Psoas muscle (tissue), 7 donors: ENCODE measurements at regions not wholly inside any gene's neighbourhood (a gene's known extent, or its start where the extent isn't known, plus 50 kb on each side); places are given as distances from the start of the nearest gene placed in this dataset.

Experiments used
- ATAC-seq, 4 donors: fragments of 200-7000 bp; cut with Tn5 transposase; one replicate each; pipeline ENCODE4 v1.9.1; 2020; ENCODE audit warnings: moderate library complexity in 3 of 4, mild to moderate bottlenecking in 2 of 4
- DNase-seq, 2 donors: peaks; one replicate each; pipeline ENCODE4 v3.0.0-alpha.2; 2020
- H3K27ac ChIP-seq: fragments of 200-600 bp; one replicate; pipeline ENCODE4 v1.8.0; 2022
- H3K27me3 ChIP-seq, 3 donors: fragments of 200-600 bp in 1 of 3; one replicate each; pipeline versions ENCODE4 v1.6.1 to v1.8.0; 2013 to 2022; ENCODE audit warnings: low read length in 2 of 3, mild to moderate bottlenecking in 2 of 3, moderate library complexity in 1 of 3; ENCODE audit not compliant: insufficient read depth in 3 of 3
- H3K36me3 ChIP-seq, 2 donors: fragments of 200-600 bp in 1 of 2; one replicate each; pipeline versions ENCODE4 v1.6.1 to v1.8.0; 2013 to 2022; ENCODE audit warnings: low read depth in 1 of 2, mild to moderate bottlenecking in 1 of 2, moderate library complexity in 1 of 2; ENCODE audit not compliant: insufficient read depth in 1 of 2
- H3K4me1 ChIP-seq: fragments of 200-600 bp; one replicate; pipeline ENCODE4 v1.8.0; 2022
- H3K4me3 ChIP-seq: fragments of 200-600 bp; one replicate; pipeline ENCODE4 v1.8.0; 2022; ENCODE audit warnings: mild to moderate bottlenecking
- H3K9me3 ChIP-seq: fragments of 200-600 bp; one replicate; pipeline ENCODE4 v1.8.0; 2022
- CTCF ChIP-seq: fragments of 200-600 bp; IDR thresholded peaks from one replicate; pipeline ENCODE4 v1.8.0; 2022; ENCODE audit warnings: antibody characterized with exemption
- WGBS, 3 donors: extraction: QIAGEN DNeasy Blood & Tissue Kit; methylation state at CpG; one replicate each; pipeline versions ENCODE4 v1.1.6 to v1.1.7; 2013; 5-methylcytosine and 5-hydroxymethylcytosine counted together
- intact Hi-C, 2 donors: fragments of 100-400 bp; cut with DNase I; formaldehyde crosslinking; loops; one replicate each; pipeline versions ENCODE4 v1.11.0 to v1.14.2; 2022
- donor health status: healthy with polysubstance abuse.
- donor health status: DM: no; HTN: no; CAD: no; lungs with moderate emphysema.
- donor health status: Bipolar disorder and iron deficiency.
- donor health status: healthy.
- donor health status: DM: yes; HTN: yes; CAD: no.
- donor health status: DM: no; HTN: no; CAD: no.
- donor health status: DM: yes; HTN: yes; CAD: no.

GRCh38 chr2:149799013-149799705 is 211.6 kb upstream of the MMADHC start:
- WGBS, 3 donors: 22 to 33% (median 24%) methylated on average over 6 of the region's 6 CpGs
- intact Hi-C loops: loop anchor here in 1 of 2 donors (2.0 to 10.0 kb wide), 2 partner anchors 688 to 1446 kb away; partner anchors contain the start of gene RND3
- peaks cover 0 to 3% (median 0%) of the 10 kb centered on the region in 3 donors for H3K27me3 ChIP-seq
- peak; percentile 43 for TF ChIP-seq CTCF
- H3K9me3 ChIP-seq: no peaks in the 10 kb centered on the region
- H3K4me3 ChIP-seq: no peak overlapping the region
- DNase-seq (no peak), ATAC-seq (peak in 3 of 4 donors; percentile 30 to 64 (median 54))
- no peaks in the 10 kb centered on the region for H3K4me1 ChIP-seq
- no peaks in the 10 kb centered on the region for H3K36me3 ChIP-seq
- no peak overlapping the region for H3K27ac ChIP-seq

GRCh38 chr2:149797030-149797429 is 209.5 kb upstream of the MMADHC start:
- no peak overlapping the region for H3K27ac ChIP-seq
- TF ChIP-seq CTCF: no peak
- H3K4me3 ChIP-seq: no peak overlapping the region
- peaks cover 0 to 3% (median 0%) of the 10 kb centered on the region in 3 donors for H3K27me3 ChIP-seq
- no peaks in the 10 kb centered on the region for H3K9me3 ChIP-seq
- H3K36me3 ChIP-seq: no peaks in the 10 kb centered on the region
- no peaks in the 10 kb centered on the region for H3K4me1 ChIP-seq
- ATAC-seq: no peak
- intact Hi-C loops: loop anchor here in 1 of 2 donors (10.0 kb wide), 1 partner anchor 1448 kb away; no protein-coding TSS in a partner anchor
- no peak for DNase-seq
- 71 to 76% (median 71%) methylated on average over 1 of the region's 1 CpG for WGBS, 3 donors

- H3K9me3 ChIP-seq: no peaks in the 10 kb centered on the region
- TF ChIP-seq CTCF: no peak
- no peaks in the 10 kb centered on the region for H3K27me3 ChIP-seq
- H3K27ac ChIP-seq: no peak overlapping the region
- no peak overlapping the region for H3K4me3 ChIP-seq
- no peaks in the 10 kb centered on the region for H3K36me3 ChIP-seq
- DNase-seq (no peak), ATAC-seq (no peak)
- intact Hi-C loops: no loop called here
- no peaks in the 10 kb centered on the region for H3K4me1 ChIP-seq
- 86 to 96% (median 95%) methylated on average over 3 of the region's 3 CpGs for WGBS, 3 donors
Observed at GRCh38 chr2:149789549-149789948, 202.0 kb upstream of the MMADHC start.

GRCh38 chr2:149787206-149787605 is 199.6 kb upstream of the MMADHC start:
- Histone ChIP-seq H3K36me3 (no peaks in the 10 kb centered on the region), H3K4me1 (peaks cover 6% of the 10 kb centered on the region), H3K9me3 (no peaks in the 10 kb centered on the region), H3K27me3 (no peaks in the 10 kb centered on the region), H3K27ac (no peak overlapping the region), H3K4me3 (no peak overlapping the region)
- TF ChIP-seq CTCF: no peak
- ATAC-seq (no peak), DNase-seq (no peak)
- intact Hi-C loops: no loop called here
- 42 to 46% (median 45%) methylated on average over 1 of the region's 1 CpG for WGBS, 3 donors

GRCh38 chr2:149783284-149783683 is 195.7 kb upstream of the MMADHC start:
- TF ChIP-seq CTCF: no peak
- WGBS, 3 donors: 92 to 94% (median 94%) methylated on average over 1 of the region's 1 CpG
- no peak for DNase-seq
- Histone ChIP-seq H3K4me3 (no peak overlapping the region), H3K36me3 (no peaks in the 10 kb centered on the region), H3K27ac (no peak overlapping the region), H3K27me3 (no peaks in the 10 kb centered on the region), H3K4me1 (peaks cover 9% of the 10 kb centered on the region), H3K9me3 (no peaks in the 10 kb centered on the region)
- intact Hi-C loops: no loop called here
- ATAC-seq: no peak
